HL-60 (cell line): ENCODE measurements at regions not wholly inside any gene's neighbourhood (a gene's known extent, or its start where the extent isn't known, plus 50 kb on each side); places are given as distances from the start of the nearest gene placed in this dataset.

Source experiments
- DNase-seq, 2 experiments: peaks; one replicate each; pipeline ENCODE4 v3.0.0-alpha.2; 2010 to 2020; ENCODE audit warnings: low read depth in 1 of 2, low spot score in 1 of 2
- H3K27ac ChIP-seq: fragments of 250-450 bp; sonication (Bioruptor Pico); replicated peaks from 2 replicates; pipeline ENCODE4 v1.5.1; 2020; ENCODE audit warnings: mild to moderate bottlenecking, moderate library complexity
- H3K27me3 ChIP-seq: fragments of 250-450 bp; sonication (Bioruptor Pico); 2 replicates; pipeline ENCODE4 v1.5.1; 2021; ENCODE audit warnings: mild to moderate bottlenecking, moderate library complexity; ENCODE audit not compliant: insufficient read depth, poor library complexity, severe bottlenecking
- H3K4me3 ChIP-seq: replicated peaks from 2 replicates; pipeline ENCODE4 v1.5.1; 2011; ENCODE audit warnings: mild to moderate bottlenecking, control low read depth, low read length; ENCODE audit not compliant: insufficient read depth
- GABPA ChIP-seq: IDR thresholded peaks from 2 replicates; pipeline ENCODE4 v1.6.1; 2012; ENCODE audit warnings: low read depth
- POLR2AphosphoS5 ChIP-seq: IDR thresholded peaks from 2 replicates; pipeline ENCODE4 v1.6.1; 2012; ENCODE audit warnings: low read depth
- SPI1 ChIP-seq: IDR thresholded peaks from 2 replicates; pipeline ENCODE4 v1.6.1; 2012; ENCODE audit warnings: low read depth, mild to moderate bottlenecking, borderline replicate concordance
- TF ChIP-seq, protein P1 (sequence below): IDR thresholded peaks from one replicate; pipeline ENCODE4 v1.5.1; 2011; ENCODE audit warnings: low read length, control low read depth, inconsistent platforms; ENCODE audit not compliant: insufficient read depth
- TF ChIP-seq, protein P2 (sequence below): IDR thresholded peaks from 2 replicates; pipeline ENCODE4 v1.6.1; 2012; ENCODE audit warnings: low read depth; ENCODE audit not compliant: insufficient replicate concordance

DNA sequence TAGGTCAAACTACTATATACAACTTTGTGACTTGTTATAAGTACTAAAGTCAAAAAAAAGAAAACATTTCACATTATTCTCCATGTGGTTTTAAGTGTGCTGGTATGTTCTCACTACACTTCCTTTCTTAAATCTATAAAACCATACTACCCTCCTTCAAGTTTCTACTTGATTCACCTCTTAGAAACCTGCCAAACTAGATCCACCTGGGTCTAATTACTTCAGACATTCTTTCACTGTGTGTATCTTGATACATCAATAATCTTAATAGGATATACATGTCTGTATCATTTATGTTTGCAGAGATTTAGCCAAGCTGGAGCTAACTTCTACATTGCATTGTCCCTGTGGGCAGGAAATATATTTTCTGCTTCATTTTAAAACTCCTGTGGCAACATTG, 1012.6 kb downstream of the EFNA5 start:
- no peak overlapping the region for H3K4me3 ChIP-seq
- no peak overlapping the region for H3K27ac ChIP-seq
- no peak for DNase-seq
- no peak for TF ChIP-seq POLR2AphosphoS5
- no peak for TF ChIP-seq SPI1
- TF ChIP-seq, protein P1, sequence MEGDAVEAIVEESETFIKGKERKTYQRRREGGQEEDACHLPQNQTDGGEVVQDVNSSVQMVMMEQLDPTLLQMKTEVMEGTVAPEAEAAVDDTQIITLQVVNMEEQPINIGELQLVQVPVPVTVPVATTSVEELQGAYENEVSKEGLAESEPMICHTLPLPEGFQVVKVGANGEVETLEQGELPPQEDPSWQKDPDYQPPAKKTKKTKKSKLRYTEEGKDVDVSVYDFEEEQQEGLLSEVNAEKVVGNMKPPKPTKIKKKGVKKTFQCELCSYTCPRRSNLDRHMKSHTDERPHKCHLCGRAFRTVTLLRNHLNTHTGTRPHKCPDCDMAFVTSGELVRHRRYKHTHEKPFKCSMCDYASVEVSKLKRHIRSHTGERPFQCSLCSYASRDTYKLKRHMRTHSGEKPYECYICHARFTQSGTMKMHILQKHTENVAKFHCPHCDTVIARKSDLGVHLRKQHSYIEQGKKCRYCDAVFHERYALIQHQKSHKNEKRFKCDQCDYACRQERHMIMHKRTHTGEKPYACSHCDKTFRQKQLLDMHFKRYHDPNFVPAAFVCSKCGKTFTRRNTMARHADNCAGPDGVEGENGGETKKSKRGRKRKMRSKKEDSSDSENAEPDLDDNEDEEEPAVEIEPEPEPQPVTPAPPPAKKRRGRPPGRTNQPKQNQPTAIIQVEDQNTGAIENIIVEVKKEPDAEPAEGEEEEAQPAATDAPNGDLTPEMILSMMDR, result no peak
- TF ChIP-seq, protein P2, sequence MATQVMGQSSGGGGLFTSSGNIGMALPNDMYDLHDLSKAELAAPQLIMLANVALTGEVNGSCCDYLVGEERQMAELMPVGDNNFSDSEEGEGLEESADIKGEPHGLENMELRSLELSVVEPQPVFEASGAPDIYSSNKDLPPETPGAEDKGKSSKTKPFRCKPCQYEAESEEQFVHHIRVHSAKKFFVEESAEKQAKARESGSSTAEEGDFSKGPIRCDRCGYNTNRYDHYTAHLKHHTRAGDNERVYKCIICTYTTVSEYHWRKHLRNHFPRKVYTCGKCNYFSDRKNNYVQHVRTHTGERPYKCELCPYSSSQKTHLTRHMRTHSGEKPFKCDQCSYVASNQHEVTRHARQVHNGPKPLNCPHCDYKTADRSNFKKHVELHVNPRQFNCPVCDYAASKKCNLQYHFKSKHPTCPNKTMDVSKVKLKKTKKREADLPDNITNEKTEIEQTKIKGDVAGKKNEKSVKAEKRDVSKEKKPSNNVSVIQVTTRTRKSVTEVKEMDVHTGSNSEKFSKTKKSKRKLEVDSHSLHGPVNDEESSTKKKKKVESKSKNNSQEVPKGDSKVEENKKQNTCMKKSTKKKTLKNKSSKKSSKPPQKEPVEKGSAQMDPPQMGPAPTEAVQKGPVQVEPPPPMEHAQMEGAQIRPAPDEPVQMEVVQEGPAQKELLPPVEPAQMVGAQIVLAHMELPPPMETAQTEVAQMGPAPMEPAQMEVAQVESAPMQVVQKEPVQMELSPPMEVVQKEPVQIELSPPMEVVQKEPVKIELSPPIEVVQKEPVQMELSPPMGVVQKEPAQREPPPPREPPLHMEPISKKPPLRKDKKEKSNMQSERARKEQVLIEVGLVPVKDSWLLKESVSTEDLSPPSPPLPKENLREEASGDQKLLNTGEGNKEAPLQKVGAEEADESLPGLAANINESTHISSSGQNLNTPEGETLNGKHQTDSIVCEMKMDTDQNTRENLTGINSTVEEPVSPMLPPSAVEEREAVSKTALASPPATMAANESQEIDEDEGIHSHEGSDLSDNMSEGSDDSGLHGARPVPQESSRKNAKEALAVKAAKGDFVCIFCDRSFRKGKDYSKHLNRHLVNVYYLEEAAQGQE, result no peak
- no peak for TF ChIP-seq GABPA
- no peaks in the 10 kb centered on the region for H3K27me3 ChIP-seq

DNA sequence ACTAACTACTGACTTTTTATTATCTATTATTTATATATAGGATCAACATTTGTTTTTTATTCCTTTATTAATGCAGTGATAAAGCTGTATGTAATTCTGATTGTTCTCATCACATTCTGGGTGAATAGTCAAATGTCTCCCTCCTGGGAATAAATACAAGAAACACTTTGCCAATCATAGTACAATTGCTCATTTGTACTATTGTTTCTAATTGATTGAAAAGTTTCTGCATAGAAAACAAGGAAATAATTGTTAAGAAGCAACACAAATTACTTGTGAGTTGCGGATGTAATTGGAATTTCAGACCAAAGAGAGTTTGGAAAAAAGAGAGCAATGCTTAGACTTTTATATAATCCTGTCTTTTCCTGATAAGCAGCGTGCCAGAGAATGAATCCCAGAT, 1013.9 kb downstream of the EFNA5 start:
- no peaks in the 10 kb centered on the region for H3K27me3 ChIP-seq
- no peak for TF ChIP-seq GABPA
- TF ChIP-seq, protein P2, result no peak
- TF ChIP-seq, protein P1, result no peak
- TF ChIP-seq SPI1, result no peak
- no peak for TF ChIP-seq POLR2AphosphoS5
- no peak overlapping the region for H3K27ac ChIP-seq
- DNase-seq, result no peak
- H3K4me3 ChIP-seq, result no peak overlapping the region

DNA sequence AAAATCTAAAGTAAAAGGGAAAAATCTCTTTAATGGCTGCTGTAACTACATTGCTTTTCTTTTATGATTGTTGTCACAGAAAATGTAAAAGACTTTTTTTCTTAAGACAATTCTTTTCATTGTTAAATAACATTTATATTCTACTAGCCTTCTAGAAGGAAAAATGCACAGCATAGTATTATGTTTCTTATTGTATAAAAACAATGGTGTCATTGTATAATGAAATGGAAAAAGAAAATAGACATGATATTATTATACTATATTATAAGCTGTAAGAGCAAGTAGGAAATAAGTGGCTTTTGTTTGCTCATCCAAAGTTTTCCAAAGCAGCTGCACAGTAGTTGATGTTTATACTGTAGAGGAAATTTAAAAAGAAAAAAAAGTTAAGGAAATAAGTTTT, 1021.7 kb downstream of the EFNA5 start:
- TF ChIP-seq, protein P1, result no peak
- TF ChIP-seq POLR2AphosphoS5, result no peak
- H3K27ac ChIP-seq, result no peak overlapping the region
- H3K4me3 ChIP-seq, result no peak overlapping the region
- no peak for DNase-seq
- H3K27me3 ChIP-seq, result no peaks in the 10 kb centered on the region

DNA sequence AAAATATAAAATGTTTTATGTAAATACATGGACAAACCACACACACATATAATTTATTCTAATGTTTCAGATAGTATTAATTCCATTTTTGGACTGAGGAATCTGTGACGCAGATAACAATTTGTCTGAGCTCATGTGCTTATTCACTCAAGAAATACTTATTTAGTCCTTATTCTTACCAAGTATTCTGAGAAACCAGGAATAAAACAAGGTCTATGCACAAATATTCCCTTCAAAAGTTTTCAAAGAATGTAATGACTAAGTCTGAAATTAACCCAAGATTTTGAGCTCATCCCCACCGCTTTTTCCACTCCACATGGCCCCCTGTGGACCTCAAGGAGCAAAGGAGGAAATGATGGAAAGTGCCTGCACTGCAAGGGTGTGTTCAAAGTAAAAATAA, 1022.3 kb downstream of the EFNA5 start:
- Histone ChIP-seq H3K27ac (no peak overlapping the region), H3K4me3 (no peak overlapping the region), H3K27me3 (no peaks in the 10 kb centered on the region)
- DNase-seq, result no peak
- TF ChIP-seq POLR2AphosphoS5, result no peak
- no peak for TF ChIP-seq SPI1
- no peak for TF ChIP-seq GABPA
- TF ChIP-seq, protein P1, result no peak
- TF ChIP-seq, protein P2, result no peak
